Brain pericyte (primary cell): ENCODE measurements at regions not wholly inside any gene's neighbourhood (a gene's known extent, or its start where the extent isn't known, plus 50 kb on each side); places are given as distances from the start of the nearest gene placed in this dataset.

Source experiments
- DNase-seq: peaks from one replicate; pipeline ENCODE4 v3.0.0-alpha.2; 2012; ENCODE audit warnings: low read depth, low spot score

- DNase-seq: no peak
Observed at GRCh38 chr13:107753748-107754147, 461.6 kb downstream of the LIG4 start.

DNA sequence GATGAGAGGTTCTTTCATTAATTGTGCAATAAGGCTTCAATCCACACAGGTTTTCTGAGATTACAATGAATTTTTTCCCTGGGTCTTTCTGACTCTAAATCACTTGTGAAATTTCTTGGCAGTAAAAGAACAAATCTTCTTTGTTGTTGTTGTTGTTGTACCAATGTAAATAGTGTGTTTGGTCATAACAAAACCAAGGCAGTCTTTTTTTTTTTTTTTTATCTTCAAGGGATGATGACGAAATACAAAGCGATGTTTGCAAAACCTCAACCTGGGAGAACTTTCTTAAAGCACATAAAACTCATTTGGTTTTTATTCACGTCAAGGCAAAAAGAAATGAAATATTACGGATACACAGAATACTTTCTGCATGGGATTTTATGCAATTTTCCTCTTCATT is 462.0 kb downstream of the LIG4 start:
- no peak for DNase-seq

DNA sequence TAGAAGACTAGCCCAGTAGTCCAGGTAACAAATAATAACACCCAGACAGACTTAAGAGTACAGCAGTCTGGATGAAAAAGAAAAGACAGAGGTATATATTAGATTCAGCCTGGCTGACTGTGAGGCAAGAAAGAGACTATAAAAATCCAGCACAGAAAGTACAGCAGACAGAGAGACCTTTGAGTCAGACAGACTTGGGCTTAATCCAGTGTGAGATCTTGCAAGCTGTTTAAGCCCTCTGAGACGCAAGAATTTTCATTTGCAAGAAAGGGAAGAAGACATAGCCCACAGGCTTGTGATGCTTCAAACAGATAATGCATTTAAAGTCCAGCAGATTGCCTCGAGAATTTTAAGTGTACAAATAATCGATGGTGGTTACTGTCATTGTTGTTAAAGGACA is 471.4 kb downstream of the LIG4 start:
- no peak for DNase-seq

DNA sequence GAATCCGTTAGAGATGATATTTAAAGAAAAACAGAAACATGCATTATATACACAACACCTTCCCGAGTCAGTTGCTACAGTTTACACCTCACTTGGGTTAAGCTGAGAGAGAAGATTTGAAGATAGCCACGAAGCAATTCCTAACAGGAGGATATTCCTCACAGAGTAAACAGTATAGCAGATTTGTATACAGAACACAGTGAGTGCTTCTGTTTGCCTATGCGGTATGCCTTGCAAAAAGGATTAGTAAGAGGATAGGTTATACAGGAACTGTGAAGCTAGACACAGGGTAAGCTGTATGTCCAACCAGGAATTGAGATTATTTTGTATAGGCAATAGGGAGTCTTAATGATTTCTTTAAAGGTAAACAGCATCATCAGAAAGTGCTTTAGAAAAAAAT is 471.8 kb downstream of the LIG4 start:
- DNase-seq: no peak

- DNase-seq: no peak
Observed at GRCh38 chr13:107743100-107743499, 472.2 kb downstream of the LIG4 start.

DNA sequence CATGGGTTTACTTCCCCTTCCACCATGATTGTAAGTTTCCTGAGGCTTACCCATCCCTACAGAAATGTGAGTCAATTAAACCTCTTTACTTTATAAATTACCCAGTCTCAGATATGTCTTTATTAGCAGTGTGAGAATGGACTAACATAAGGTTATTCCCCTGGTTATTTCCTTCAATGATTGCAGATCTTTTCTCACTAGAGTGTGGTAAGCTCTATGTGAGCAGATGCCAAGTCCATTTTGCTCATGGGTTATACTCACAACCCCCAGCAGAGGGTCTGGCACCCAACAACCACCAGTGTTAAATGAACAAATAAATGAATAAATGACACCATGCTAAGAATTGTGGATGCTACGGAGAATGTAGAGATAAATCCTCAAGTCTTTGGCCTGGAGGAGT is 472.8 kb downstream of the LIG4 start:
- no peak for DNase-seq

DNA sequence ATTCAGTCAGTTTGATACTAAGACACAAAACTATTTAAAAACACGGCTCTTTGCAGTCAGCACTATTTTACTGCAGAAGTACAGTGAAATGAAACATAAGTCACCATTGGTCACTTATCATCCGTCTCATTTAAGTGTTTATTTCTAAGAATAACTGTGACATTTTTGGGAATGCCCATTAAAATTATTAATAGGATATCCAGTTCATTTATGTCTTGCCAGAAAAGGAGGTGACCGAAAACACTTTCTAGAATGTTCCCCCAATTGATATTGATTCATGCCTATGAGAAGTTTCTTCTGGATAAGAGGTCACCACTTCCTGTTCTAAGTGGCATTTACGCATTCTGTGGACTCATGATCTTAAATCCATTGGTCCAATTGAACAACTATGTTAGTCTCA is 477.3 kb downstream of the LIG4 start:
- no peak for DNase-seq

GRCh38 chr13:107736731-107737130 is 478.6 kb downstream of the LIG4 start:
- no peak for DNase-seq

DNA sequence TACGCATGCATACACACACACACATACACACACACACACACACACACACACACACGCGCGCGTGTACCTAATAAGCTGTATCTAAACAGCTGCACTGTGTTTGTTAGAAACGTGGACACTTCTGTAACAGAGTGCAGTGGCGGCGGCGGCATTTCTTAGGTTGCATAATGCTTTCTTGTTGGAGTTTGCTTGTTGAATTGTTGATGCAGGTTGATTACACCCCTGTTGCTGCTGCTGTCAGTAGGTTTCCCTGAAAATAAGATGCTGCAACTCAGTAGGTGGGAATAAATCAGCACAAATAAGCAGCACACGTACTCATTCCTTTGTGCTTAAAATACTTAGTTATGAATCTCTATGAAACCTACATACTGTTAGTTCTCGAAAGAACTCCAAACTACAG is 479.2 kb downstream of the LIG4 start:
- DNase-seq: no peak

- no peak for DNase-seq
Observed at GRCh38 chr13:107734891-107735625, 480.3 kb downstream of the LIG4 start.

GRCh38 chr13:107733276-107733675 is 482.1 kb downstream of the LIG4 start:
- DNase-seq: no peak

DNA sequence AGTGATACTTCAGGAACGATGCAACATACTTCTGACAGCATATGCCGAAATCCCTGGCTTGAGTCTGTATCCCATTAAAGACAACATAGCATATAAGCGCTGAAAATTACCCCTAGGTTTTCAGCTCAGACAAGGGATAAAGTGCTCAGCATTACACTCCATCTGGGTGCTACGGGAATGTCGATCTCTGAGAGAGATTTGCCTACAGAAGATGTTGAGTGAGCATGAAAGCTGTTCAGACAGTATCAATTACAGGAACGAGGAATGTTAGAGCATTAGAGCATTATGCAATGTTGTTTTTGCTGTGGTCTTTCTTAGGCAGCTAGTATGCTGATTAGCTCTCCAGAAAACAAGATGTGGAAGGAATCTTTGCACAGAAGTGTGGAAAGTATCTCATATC is 484.5 kb downstream of the LIG4 start:
- DNase-seq: no peak

DNA sequence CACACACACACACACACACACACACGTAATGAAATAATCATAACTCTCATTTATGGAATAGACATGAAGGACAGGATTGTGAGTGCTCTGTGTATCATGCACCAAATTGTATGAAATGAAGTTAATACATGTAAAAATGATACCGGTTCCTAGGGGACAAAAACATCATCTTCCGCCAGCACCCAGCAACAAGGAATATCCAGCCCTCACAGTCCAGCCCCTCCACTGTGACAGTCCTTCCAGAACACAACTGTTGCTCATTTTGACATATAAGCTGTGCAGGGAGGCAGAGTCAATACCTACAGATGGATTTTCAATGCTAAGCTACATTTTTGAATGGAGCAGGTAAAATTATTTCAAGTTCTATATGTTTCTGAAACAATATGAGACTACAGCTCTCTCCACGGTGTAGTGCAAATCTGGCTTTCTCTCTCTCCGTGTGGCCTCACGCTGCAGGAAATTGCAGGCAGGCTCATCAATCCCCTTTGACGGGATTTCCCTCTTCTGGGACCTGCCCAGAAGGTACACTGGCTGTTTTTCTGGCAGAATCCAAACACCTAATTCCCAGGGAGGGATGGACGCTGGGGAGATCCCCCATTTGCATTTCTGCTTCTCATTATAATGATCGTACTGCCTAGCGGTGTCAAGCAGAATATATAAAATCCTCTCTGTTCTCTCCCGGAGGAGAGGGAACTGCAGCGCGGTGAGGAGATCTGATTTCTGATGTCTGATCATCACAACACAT is 494.0 kb downstream of the LIG4 start:
- DNase-seq: no peak

DNA sequence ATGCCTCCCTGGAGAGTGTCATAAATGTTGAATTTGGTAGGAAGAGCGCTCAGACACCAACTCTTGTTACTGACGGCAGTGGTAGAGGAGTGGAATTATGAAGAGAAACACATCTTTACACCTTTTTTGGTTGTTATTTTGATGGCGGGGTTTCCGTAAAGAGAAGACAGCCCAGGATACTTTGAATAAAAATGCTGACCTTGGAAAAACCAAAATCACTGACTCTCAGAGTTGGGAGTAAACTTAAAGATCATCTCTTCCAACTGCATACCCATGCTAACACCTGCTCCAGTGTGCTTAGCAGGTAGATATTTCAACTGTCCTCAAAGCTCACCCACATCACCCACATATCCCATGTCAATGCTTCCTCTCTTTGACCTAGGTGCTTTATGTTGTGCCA is 498.6 kb downstream of the LIG4 start:
- no peak for DNase-seq

- no peak for DNase-seq
Observed at GRCh38 chr13:107716241-107716640, 499.1 kb downstream of the LIG4 start.

GRCh38 chr13:107715496-107715895 is 499.8 kb downstream of the LIG4 start:
- no peak for DNase-seq

GRCh38 chr13:107713314-107713713 is 502.0 kb downstream of the LIG4 start:
- DNase-seq: no peak

- DNase-seq: no peak
Observed at GRCh38 chr13:107712145-107712860, 503.0 kb downstream of the LIG4 start.

GRCh38 chr13:107690181-107690580 is 525.2 kb downstream of the LIG4 start:
- no peak for DNase-seq

- no peak for DNase-seq
Observed at GRCh38 chr13:107685876-107686275, 529.5 kb downstream of the LIG4 start.

GRCh38 chr13:107681600-107681999 is 533.7 kb downstream of the LIG4 start:
- no peak for DNase-seq

GRCh38 chr13:107680115-107680514 is 535.2 kb downstream of the LIG4 start:
- DNase-seq: no peak
